SU-DHL-6 (cell line): ENCODE measurements at regions not wholly inside any gene's neighbourhood (a gene's known extent, or its start where the extent isn't known, plus 50 kb on each side); places are given as distances from the start of the nearest gene placed in this dataset.

Experiments
- H2AFZ ChIP-seq: fragments of 200-600 bp; sonication (generic); 2 replicates; pipeline ENCODE4 v1.6.1; 2014; ENCODE audit warnings: low read depth, mild to moderate bottlenecking, moderate library complexity, mixed read lengths, antibody characterized with exemption, low read length; ENCODE audit not compliant: severe bottlenecking
- H3F3A ChIP-seq: fragments of 200-600 bp; shearing (Covaris generic); 2 replicates; pipeline ENCODE4 v1.6.0; 2016; ENCODE audit warnings: antibody characterized with exemption, mild to moderate bottlenecking; ENCODE audit not compliant: insufficient read depth
- H3K27ac ChIP-seq: fragments of 200-600 bp; sonication (generic); 2 replicates; pipeline ENCODE4 v1.5.1; 2016; ENCODE audit warnings: low read depth, mild to moderate bottlenecking, low read length, moderate library complexity, mixed read lengths
- H3K27me3 ChIP-seq: fragments of 200-600 bp; sonication (generic), shearing (Covaris generic); 2 replicates; pipeline ENCODE4 v1.6.0; 2014; ENCODE audit warnings: mild to moderate bottlenecking, low read length
- H3K36me3 ChIP-seq: fragments of 200-600 bp; sonication (generic); 2 replicates; pipeline ENCODE4 v1.6.1; 2014; ENCODE audit warnings: mild to moderate bottlenecking, low read length, mixed read lengths
- H3K4me2 ChIP-seq: fragments of 300-600, 200-600 bp; shearing (Covaris generic), sonication (generic); 2 replicates; pipeline ENCODE4 v1.6.0; 2014; ENCODE audit warnings: low read length, low read depth, mild to moderate bottlenecking; ENCODE audit not compliant: poor library complexity, severe bottlenecking
- H3K4me3 ChIP-seq: fragments of 200-600 bp; sonication (generic); 2 replicates; pipeline ENCODE4 v1.5.1; 2014; ENCODE audit warnings: antibody characterized with exemption, low read length, mild to moderate bottlenecking, mixed read lengths; ENCODE audit not compliant: insufficient read depth, poor library complexity, severe bottlenecking
- H3K79me2 ChIP-seq: fragments of 200-600 bp; sonication (generic); 2 replicates; pipeline ENCODE4 v1.6.1; 2014; ENCODE audit warnings: mild to moderate bottlenecking, low read length, moderate library complexity; ENCODE audit not compliant: insufficient read depth
- H3K9ac ChIP-seq: fragments of 200-600 bp; sonication (generic); 2 replicates; pipeline ENCODE4 v1.7.0; 2014; ENCODE audit warnings: mild to moderate bottlenecking, low read length
- H3K9me2 ChIP-seq: fragments of 200-600 bp; sonication (generic); replicated peaks from 2 replicates; pipeline ENCODE4 v1.6.1; 2014; ENCODE audit warnings: low read length; ENCODE audit not compliant: insufficient read depth
- H3K9me3 ChIP-seq: fragments of 200-600 bp; sonication (generic); 2 replicates; pipeline ENCODE4 v1.6.1; 2014; ENCODE audit warnings: low read length, mixed read lengths; ENCODE audit not compliant: insufficient read depth
- H4K20me1 ChIP-seq: fragments of 200-600 bp; sonication (generic); 2 replicates; pipeline ENCODE4 v1.6.1; 2014; ENCODE audit warnings: low read depth, mild to moderate bottlenecking, antibody characterized with exemption, low read length, moderate library complexity, mixed read lengths
- EZH2phosphoT487 ChIP-seq: fragments of 200-600 bp; sonication (generic), shearing (Covaris generic); conservative IDR thresholded peaks from 2 replicates; pipeline ENCODE4 v1.6.1; 2018; ENCODE audit warnings: mild to moderate bottlenecking, antibody characterized with exemption, low read length, moderate library complexity, mixed read lengths
- TF ChIP-seq, protein P1 (sequence below): fragments of 200-600 bp; sonication (generic); IDR thresholded peaks from one replicate; pipeline ENCODE4 v1.5.1; 2017; ENCODE audit warnings: antibody characterized with exemption, mild to moderate bottlenecking, low read length, moderate library complexity; ENCODE audit not compliant: insufficient read depth, poor library complexity, severe bottlenecking

DNA sequence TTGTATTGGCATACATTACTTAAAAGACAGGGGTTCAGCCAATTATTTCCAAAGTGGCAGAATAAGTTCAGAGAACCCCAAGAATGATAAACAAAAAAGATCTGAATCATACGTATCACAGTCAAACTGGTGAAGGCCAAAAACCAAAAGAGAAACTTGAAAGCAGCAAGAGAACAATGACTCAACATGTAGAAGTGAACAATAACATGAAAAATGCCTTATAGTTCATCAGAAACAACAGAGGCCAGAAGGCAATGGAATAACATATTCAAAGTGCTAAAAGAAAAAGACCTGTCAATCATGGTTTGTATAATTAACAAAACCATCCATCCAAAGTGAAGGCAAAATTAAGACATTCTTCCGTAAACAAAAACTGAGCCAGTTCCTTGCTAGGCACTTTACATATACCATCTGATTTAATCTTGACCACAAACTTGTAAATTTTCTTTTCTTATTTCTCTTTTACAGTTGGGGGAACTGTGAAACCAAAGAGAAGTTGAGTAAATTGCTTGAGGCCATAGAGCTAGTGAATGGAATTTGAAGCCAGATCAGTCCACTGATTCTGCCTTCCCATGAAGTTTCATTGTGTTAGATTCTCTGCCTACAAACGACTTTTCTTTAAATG is 232.1 kb upstream of the SEL1L start:
- no peaks in the 10 kb centered on the region for H3K27me3 ChIP-seq
- H2AFZ ChIP-seq = no peak overlapping the region
- H3K79me2 ChIP-seq = no peaks in the 10 kb centered on the region
- H3K9me3 ChIP-seq = no peaks in the 10 kb centered on the region
- no peaks in the 10 kb centered on the region for H3K36me3 ChIP-seq
- no peak overlapping the region for H3K4me3 ChIP-seq
- TF ChIP-seq EZH2phosphoT487 = no peak
- TF ChIP-seq, protein P1, sequence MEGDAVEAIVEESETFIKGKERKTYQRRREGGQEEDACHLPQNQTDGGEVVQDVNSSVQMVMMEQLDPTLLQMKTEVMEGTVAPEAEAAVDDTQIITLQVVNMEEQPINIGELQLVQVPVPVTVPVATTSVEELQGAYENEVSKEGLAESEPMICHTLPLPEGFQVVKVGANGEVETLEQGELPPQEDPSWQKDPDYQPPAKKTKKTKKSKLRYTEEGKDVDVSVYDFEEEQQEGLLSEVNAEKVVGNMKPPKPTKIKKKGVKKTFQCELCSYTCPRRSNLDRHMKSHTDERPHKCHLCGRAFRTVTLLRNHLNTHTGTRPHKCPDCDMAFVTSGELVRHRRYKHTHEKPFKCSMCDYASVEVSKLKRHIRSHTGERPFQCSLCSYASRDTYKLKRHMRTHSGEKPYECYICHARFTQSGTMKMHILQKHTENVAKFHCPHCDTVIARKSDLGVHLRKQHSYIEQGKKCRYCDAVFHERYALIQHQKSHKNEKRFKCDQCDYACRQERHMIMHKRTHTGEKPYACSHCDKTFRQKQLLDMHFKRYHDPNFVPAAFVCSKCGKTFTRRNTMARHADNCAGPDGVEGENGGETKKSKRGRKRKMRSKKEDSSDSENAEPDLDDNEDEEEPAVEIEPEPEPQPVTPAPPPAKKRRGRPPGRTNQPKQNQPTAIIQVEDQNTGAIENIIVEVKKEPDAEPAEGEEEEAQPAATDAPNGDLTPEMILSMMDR = no peak
- no peaks in the 10 kb centered on the region for H3F3A ChIP-seq
- H3K9me2 ChIP-seq = no peaks in the 10 kb centered on the region
- no peak overlapping the region for H3K4me2 ChIP-seq
- no peak overlapping the region for H3K27ac ChIP-seq
- H3K9ac ChIP-seq = no peak overlapping the region
- H4K20me1 ChIP-seq = no peaks in the 10 kb centered on the region

DNA sequence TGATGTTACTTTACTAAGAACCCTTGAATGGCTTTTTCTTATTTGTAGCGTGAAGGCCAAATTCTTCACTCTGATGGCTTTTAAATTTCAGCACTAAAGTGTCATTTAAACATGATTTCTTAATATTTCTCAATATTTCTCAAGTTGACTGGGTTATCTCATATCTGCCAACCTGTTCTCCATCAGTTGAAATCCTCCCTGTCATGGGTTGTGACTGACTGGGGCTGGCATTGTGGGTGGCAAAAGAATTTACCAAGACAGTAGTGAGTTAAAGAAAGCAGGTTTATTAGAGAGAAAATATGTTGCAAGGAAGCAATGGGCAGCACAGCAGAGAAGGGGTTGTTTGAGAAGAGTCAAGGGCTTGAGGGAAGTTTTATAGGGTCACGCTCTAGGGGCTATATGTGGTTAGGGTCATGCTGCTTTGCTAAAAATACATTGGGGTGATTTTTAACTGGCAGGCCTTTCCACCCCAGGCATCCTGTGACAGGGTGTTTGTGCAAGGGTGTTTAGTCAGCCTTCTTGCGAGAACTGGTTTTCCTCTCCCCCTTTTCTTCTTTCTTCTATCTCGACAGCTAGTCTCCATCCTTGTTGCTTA is 232.8 kb upstream of the SEL1L start:
- no peaks in the 10 kb centered on the region for H3K9me3 ChIP-seq
- no peaks in the 10 kb centered on the region for H3F3A ChIP-seq
- no peaks in the 10 kb centered on the region for H3K9me2 ChIP-seq
- H3K36me3 ChIP-seq = no peaks in the 10 kb centered on the region
- no peaks in the 10 kb centered on the region for H4K20me1 ChIP-seq
- no peak overlapping the region for H3K4me2 ChIP-seq
- TF ChIP-seq EZH2phosphoT487 = no peak
- TF ChIP-seq, protein P1 = no peak
- no peak overlapping the region for H3K9ac ChIP-seq
- H3K79me2 ChIP-seq = no peaks in the 10 kb centered on the region
- H3K4me3 ChIP-seq = no peak overlapping the region
- no peaks in the 10 kb centered on the region for H3K27me3 ChIP-seq
- H3K27ac ChIP-seq = no peak overlapping the region
- no peak overlapping the region for H2AFZ ChIP-seq

GRCh38 chr14:81767266-81767995 is 233.8 kb upstream of the SEL1L start:
- H4K20me1 ChIP-seq = no peaks in the 10 kb centered on the region
- no peak overlapping the region for H2AFZ ChIP-seq
- H3K9ac ChIP-seq = no peak overlapping the region
- no peaks in the 10 kb centered on the region for H3K79me2 ChIP-seq
- no peak for TF ChIP-seq EZH2phosphoT487
- TF ChIP-seq, protein P1 = no peak
- H3K9me2 ChIP-seq = no peaks in the 10 kb centered on the region
- H3K4me3 ChIP-seq = no peak overlapping the region
- H3K27ac ChIP-seq = no peak overlapping the region
- H3K36me3 ChIP-seq = no peaks in the 10 kb centered on the region
- H3K4me2 ChIP-seq = no peak overlapping the region
- no peaks in the 10 kb centered on the region for H3K27me3 ChIP-seq
- no peaks in the 10 kb centered on the region for H3K9me3 ChIP-seq
- no peaks in the 10 kb centered on the region for H3F3A ChIP-seq
